ENCODE measurements at regions not wholly inside any gene's neighbourhood (a gene's known extent, or its start where the extent isn't known, plus 50 kb on each side); places are given as distances from the start of the nearest gene placed in this dataset.

DNA sequence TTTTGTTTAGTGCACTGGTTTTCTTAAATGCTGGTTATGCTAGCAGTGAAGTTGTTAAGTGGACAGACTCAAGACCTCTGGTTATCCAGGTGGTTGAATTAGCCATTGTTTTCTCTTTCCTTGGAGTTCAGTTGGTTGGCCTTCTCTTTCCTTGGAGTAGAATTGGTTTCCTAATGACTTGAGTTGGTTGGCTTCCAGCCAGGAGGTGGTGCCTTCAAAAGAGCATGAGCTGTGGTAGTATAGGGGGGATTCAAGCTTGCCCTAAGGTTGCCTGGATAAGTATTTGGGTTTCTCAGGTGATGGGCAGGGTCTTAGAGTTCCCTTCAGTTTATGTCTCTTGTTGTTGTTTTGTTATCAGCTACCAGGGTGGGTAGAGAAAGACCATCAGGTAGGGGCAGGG lies 92.5 kb downstream of the ATP23 start:
- no peak overlapping the region for H3K4me3 ChIP-seq
- no peak for ATAC-seq
- no peaks in the 10 kb centered on the region for H3K27me3 ChIP-seq
- no peak overlapping the region for H3K27ac ChIP-seq
- no peaks in the 10 kb centered on the region for H3K4me1 ChIP-seq
- TF ChIP-seq, protein P1, sequence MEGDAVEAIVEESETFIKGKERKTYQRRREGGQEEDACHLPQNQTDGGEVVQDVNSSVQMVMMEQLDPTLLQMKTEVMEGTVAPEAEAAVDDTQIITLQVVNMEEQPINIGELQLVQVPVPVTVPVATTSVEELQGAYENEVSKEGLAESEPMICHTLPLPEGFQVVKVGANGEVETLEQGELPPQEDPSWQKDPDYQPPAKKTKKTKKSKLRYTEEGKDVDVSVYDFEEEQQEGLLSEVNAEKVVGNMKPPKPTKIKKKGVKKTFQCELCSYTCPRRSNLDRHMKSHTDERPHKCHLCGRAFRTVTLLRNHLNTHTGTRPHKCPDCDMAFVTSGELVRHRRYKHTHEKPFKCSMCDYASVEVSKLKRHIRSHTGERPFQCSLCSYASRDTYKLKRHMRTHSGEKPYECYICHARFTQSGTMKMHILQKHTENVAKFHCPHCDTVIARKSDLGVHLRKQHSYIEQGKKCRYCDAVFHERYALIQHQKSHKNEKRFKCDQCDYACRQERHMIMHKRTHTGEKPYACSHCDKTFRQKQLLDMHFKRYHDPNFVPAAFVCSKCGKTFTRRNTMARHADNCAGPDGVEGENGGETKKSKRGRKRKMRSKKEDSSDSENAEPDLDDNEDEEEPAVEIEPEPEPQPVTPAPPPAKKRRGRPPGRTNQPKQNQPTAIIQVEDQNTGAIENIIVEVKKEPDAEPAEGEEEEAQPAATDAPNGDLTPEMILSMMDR (IDR thresholded peaks at IDR 0.05) = no peak
- peaks cover 5% of the 10 kb centered on the region for H3K9me3 ChIP-seq
- intact Hi-C loops (cut with DNase I) = no loop called here
- no peaks in the 10 kb centered on the region for H3K36me3 ChIP-seq
- DNase-seq = no peak

GRCh38 chr12:58034311-58034710 lies 92.9 kb downstream of the ATP23 start:
- Histone ChIP-seq H3K9me3 (peaks cover 5% of the 10 kb centered on the region), H3K4me1 (no peaks in the 10 kb centered on the region), H3K27me3 (no peaks in the 10 kb centered on the region), H3K4me3 (no peak overlapping the region), H3K36me3 (no peaks in the 10 kb centered on the region), H3K27ac (no peak overlapping the region)
- TF ChIP-seq, protein P1 (IDR thresholded peaks at IDR 0.05) = no peak
- no peak for DNase-seq
- ATAC-seq = no peak
- intact Hi-C loops (cut with DNase I) = no loop called here

- no peak for ATAC-seq
- DNase-seq = no peak
- H3K4me1 ChIP-seq = no peaks in the 10 kb centered on the region
- H3K27ac ChIP-seq = no peak overlapping the region
- no peaks in the 10 kb centered on the region for H3K27me3 ChIP-seq
- no peak overlapping the region for H3K4me3 ChIP-seq
- TF ChIP-seq, protein P1 (IDR thresholded peaks at IDR 0.05) = no peak
- intact Hi-C loops (cut with DNase I) = no loop called here
- H3K9me3 ChIP-seq = peaks cover 5% of the 10 kb centered on the region
- no peaks in the 10 kb centered on the region for H3K36me3 ChIP-seq
These were observed 93.3 kb downstream of the ATP23 start for GRCh38 chr12:58034712-58035111.

DNA sequence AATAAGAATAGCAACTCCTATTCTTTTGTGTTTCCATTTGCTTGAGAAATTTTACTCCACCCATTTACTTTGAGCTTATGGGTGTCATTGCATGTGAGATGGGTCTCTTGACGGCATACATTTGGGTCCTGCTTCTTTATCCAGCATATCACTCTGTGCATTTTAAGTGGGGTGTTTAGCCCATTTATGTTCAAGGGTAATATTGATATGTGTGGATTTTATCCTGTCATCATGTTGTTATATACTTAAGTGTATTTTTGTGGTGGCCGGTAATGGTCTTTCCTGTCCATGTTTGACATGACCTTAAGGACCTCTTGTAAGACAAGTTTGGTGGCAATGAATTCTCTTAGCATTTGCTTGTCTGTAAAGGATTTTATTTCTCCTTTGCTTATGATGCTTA lies 100.1 kb downstream of the ATP23 start:
- Histone ChIP-seq H3K27me3 (no peaks in the 10 kb centered on the region), H3K4me1 (no peaks in the 10 kb centered on the region), H3K9me3 (peaks cover 5% of the 10 kb centered on the region), H3K27ac (no peak overlapping the region), H3K36me3 (no peaks in the 10 kb centered on the region), H3K4me3 (no peak overlapping the region)
- DNase-seq (no peak), ATAC-seq (no peak)
- TF ChIP-seq, protein P1 (IDR thresholded peaks at IDR 0.05) = no peak
- intact Hi-C loops (cut with DNase I) = no loop called here

DNA sequence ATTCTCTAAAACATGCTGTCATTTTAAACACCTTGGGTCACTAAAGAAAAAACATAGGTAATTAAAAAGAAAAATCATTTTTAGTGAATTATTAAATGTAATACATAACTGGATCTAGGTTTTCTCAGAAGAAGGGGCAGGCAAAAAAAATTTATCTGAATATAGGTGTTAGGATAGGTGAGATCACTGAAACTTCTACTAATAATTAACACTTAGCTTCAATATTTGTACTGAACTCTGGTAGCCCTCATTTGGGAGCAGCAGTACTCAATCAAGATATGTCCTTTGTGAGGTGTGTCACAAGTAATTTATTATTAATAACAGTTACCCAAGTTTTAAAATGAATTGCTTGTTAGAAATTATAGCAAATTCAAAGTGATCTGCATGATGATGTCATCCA lies 103.6 kb downstream of the ATP23 start:
- intact Hi-C loops (cut with DNase I) = no loop called here
- ATAC-seq (no peak), DNase-seq (no peak)
- Histone ChIP-seq H3K36me3 (no peaks in the 10 kb centered on the region), H3K27ac (no peak overlapping the region), H3K27me3 (no peaks in the 10 kb centered on the region), H3K4me1 (no peaks in the 10 kb centered on the region), H3K4me3 (no peak overlapping the region), H3K9me3 (no peaks in the 10 kb centered on the region)
- TF ChIP-seq, protein P1 (IDR thresholded peaks at IDR 0.05) = no peak

DNA sequence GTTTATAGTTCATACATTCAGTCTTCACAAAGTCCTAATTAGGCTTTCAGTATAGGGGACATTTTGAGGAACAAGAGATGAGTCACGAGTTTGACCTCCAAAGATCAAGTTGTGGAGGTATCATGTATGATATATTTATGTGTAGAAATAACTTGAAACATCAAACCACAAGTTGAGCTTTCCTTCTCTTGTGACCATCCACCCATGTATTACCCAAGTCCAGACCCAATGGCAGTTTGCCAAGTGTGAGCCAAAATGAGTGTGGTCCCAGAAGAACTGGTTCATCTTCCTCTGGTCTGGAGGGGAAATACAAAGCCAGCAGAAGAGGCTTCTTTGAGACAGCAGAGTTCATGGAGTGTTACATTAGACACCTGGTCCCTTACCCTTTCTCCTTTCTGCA lies 104.9 kb downstream of the ATP23 start:
- no peak overlapping the region for H3K27ac ChIP-seq
- DNase-seq = no peak
- TF ChIP-seq, protein P1 (IDR thresholded peaks at IDR 0.05) = no peak
- ATAC-seq = no peak
- no peaks in the 10 kb centered on the region for H3K4me1 ChIP-seq
- intact Hi-C loops (cut with DNase I) = no loop called here
- H3K36me3 ChIP-seq = no peaks in the 10 kb centered on the region
- H3K27me3 ChIP-seq = no peaks in the 10 kb centered on the region
- no peaks in the 10 kb centered on the region for H3K9me3 ChIP-seq
- H3K4me3 ChIP-seq = no peak overlapping the region
